ENCODE measurements at regions not wholly inside any gene's neighbourhood (a gene's known extent, or its start where the extent isn't known, plus 50 kb on each side); places are given as distances from the start of the nearest gene placed in this dataset.

GRCh38 chr14:81759541-81759940 is 225.9 kb upstream of the SEL1L start:
- Histone ChIP-seq H3K36me3 (ENCODE audit: control insufficient read depth in 2 of 3, insufficient read depth in 3 of 3, low read length in 3 of 3) (no peaks in the 10 kb centered on the region), H3K9me3 (ENCODE audit: control insufficient read depth in 2 of 3, insufficient read depth in 1 of 3, low read length in 3 of 3) (no peaks in the 10 kb centered on the region), H3K9ac (ENCODE audit: low read length in 3 of 3) (no peak overlapping the region), H3K4me3 (ENCODE audit: low read length in 3 of 3) (no peak overlapping the region), H3K27ac (ENCODE audit: low read depth in 2 of 2, low read length in 2 of 2) (no peak overlapping the region), H3K4me1 (ENCODE audit: control insufficient read depth in 2 of 3, insufficient read depth in 2 of 3, low read depth in 1 of 3, low read length in 3 of 3) (no peaks in the 10 kb centered on the region), H3K27me3 (ENCODE audit: control insufficient read depth, insufficient read depth, low read length) (no peaks in the 10 kb centered on the region)
- intact Hi-C loops (cut with DNase I), result no loop called here
- no peak for TF ChIP-seq CTCF (IDR thresholded peaks at IDR 0.05; ENCODE audit: borderline replicate concordance, extremely low read depth, insufficient read depth)
- FAIRE-seq (no peak), DNase-seq (no peak)

- Histone ChIP-seq H3K9me3 (ENCODE audit: control insufficient read depth in 2 of 3, insufficient read depth in 1 of 3, low read length in 3 of 3) (no peaks in the 10 kb centered on the region), H3K4me3 (ENCODE audit: low read length in 3 of 3) (no peak overlapping the region), H3K27me3 (ENCODE audit: control insufficient read depth, insufficient read depth, low read length) (no peaks in the 10 kb centered on the region), H3K4me1 (ENCODE audit: control insufficient read depth in 2 of 3, insufficient read depth in 2 of 3, low read depth in 1 of 3, low read length in 3 of 3) (no peaks in the 10 kb centered on the region), H3K36me3 (ENCODE audit: control insufficient read depth in 2 of 3, insufficient read depth in 3 of 3, low read length in 3 of 3) (no peaks in the 10 kb centered on the region), H3K9ac (ENCODE audit: low read length in 3 of 3) (no peak overlapping the region), H3K27ac (ENCODE audit: low read depth in 2 of 2, low read length in 2 of 2) (no peak overlapping the region)
- intact Hi-C loops (cut with DNase I), result no loop called here
- no peak for TF ChIP-seq CTCF (IDR thresholded peaks at IDR 0.05; ENCODE audit: borderline replicate concordance, extremely low read depth, insufficient read depth)
- FAIRE-seq, result no peak
- no peak for DNase-seq
Observed at GRCh38 chr14:81765651-81766275, 232.1 kb upstream of the SEL1L start.

DNA sequence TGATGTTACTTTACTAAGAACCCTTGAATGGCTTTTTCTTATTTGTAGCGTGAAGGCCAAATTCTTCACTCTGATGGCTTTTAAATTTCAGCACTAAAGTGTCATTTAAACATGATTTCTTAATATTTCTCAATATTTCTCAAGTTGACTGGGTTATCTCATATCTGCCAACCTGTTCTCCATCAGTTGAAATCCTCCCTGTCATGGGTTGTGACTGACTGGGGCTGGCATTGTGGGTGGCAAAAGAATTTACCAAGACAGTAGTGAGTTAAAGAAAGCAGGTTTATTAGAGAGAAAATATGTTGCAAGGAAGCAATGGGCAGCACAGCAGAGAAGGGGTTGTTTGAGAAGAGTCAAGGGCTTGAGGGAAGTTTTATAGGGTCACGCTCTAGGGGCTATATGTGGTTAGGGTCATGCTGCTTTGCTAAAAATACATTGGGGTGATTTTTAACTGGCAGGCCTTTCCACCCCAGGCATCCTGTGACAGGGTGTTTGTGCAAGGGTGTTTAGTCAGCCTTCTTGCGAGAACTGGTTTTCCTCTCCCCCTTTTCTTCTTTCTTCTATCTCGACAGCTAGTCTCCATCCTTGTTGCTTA is 232.8 kb upstream of the SEL1L start:
- intact Hi-C loops (cut with DNase I), result no loop called here

More for the DNA sequence above, 232.8 kb upstream of the SEL1L start:
- Histone ChIP-seq H3K9me3 (ENCODE audit: control insufficient read depth in 2 of 3, insufficient read depth in 1 of 3, low read length in 3 of 3) (no peaks in the 10 kb centered on the region), H3K27me3 (ENCODE audit: control insufficient read depth, insufficient read depth, low read length) (no peaks in the 10 kb centered on the region), H3K9ac (ENCODE audit: low read length in 3 of 3) (no peak overlapping the region), H3K27ac (ENCODE audit: low read depth in 2 of 2, low read length in 2 of 2) (no peak overlapping the region), H3K4me3 (ENCODE audit: low read length in 3 of 3) (no peak overlapping the region), H3K36me3 (ENCODE audit: control insufficient read depth in 2 of 3, insufficient read depth in 3 of 3, low read length in 3 of 3) (no peaks in the 10 kb centered on the region), H3K4me1 (ENCODE audit: control insufficient read depth in 2 of 3, insufficient read depth in 2 of 3, low read depth in 1 of 3, low read length in 3 of 3) (no peaks in the 10 kb centered on the region)
- FAIRE-seq (no peak), DNase-seq (no peak)
- no peak for TF ChIP-seq CTCF (IDR thresholded peaks at IDR 0.05; ENCODE audit: borderline replicate concordance, extremely low read depth, insufficient read depth)

All from kidney (tissue), 13 donors.